ENCODE measurements at regions not wholly inside any gene's neighbourhood (a gene's known extent, or its start where the extent isn't known, plus 50 kb on each side); places are given as distances from the start of the nearest gene placed in this dataset.

- no peak for DNase-seq
- Histone ChIP-seq H3K4me3 (no peak overlapping the region), H3K27me3 (no peaks in the 10 kb centered on the region), H3K27ac (no peak overlapping the region), H3K4me1 (ENCODE audit: insufficient read depth) (no peaks in the 10 kb centered on the region), H3K9me3 (no peaks in the 10 kb centered on the region), H3K36me3 (no peaks in the 10 kb centered on the region)
- TF ChIP-seq EP300 (IDR thresholded peaks at IDR 0.05) (no peak), CTCF (IDR thresholded peaks at IDR 0.05) (no peak), POLR2A (IDR thresholded peaks at IDR 0.05) (no peak)
- 47 to 64% (median 54%) methylated on average over 2 of the region's 2 CpGs for WGBS, 3 donors
- intact Hi-C loops (cut with DNase I) = no loop called here
Observed at GRCh38 chr3:168870892-168871291, 775.2 kb upstream of the GOLIM4 start.

- Histone ChIP-seq H3K27ac (no peak overlapping the region), H3K9me3 (no peaks in the 10 kb centered on the region), H3K27me3 (no peaks in the 10 kb centered on the region), H3K4me3 (no peak overlapping the region), H3K4me1 (ENCODE audit: insufficient read depth) (no peaks in the 10 kb centered on the region), H3K36me3 (no peaks in the 10 kb centered on the region)
- no peak for TF ChIP-seq POLR2A (IDR thresholded peaks at IDR 0.05)
- 0% methylated on average over 1 of the region's 1 CpG for WGBS, 3 donors
- DNase-seq = no peak
- intact Hi-C loops (cut with DNase I) = no loop called here
Observed at GRCh38 chr3:168865022-168865551, 769.4 kb upstream of the GOLIM4 start.

DNA sequence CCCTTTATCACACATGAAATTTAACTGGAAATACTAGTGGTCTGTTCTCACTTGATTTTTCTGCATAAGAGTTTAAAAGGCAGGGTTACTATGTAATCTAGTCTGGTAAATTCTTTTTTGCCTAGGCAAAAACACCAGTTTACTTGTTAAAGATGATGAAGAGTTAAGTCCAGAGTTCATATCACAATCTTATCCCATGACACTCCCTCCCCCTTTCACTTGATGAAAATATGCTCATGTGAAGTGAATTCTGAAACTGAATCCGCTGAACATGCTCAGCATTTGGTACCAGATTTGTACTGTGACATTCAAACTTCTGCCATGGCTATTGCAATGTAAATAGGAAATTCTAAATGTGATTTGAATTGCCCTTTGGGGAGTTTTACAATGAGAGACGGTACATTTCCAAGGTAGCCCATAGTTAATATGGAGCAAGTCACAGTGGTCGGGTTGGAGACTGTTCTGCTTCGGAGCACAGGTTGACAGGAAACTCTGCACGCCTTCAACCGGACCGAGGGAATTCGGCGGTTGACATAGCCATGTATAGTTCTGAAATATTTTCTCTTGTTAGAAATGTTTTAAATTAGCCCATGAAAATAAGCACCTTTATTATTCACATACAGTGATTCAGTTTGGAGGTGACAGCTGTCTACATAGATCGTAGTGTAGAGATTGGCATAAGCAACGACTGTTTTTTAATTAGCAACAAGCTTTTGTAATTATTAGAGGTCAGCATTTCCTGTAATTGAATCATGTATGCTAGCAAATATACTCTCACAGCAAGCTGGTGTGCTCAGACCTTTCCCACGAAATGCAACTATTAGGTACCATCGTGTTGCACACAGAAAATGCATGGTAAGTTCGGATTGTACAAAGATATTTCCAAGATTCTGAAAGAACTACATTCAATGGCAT lies 768.6 kb upstream of the GOLIM4 start:
- TF ChIP-seq EP300 (IDR thresholded peaks at IDR 0.05) (no peak), CTCF (IDR thresholded peaks at IDR 0.05) (no peak), POLR2A (IDR thresholded peaks at IDR 0.05) (no peak)
- Histone ChIP-seq H3K4me3 (no peak overlapping the region), H3K27me3 (no peaks in the 10 kb centered on the region), H3K36me3 (no peaks in the 10 kb centered on the region), H3K27ac (no peak overlapping the region), H3K4me1 (ENCODE audit: insufficient read depth) (no peaks in the 10 kb centered on the region), H3K9me3 (no peaks in the 10 kb centered on the region)
- WGBS, 3 donors = 66 to 74% (median 66%) methylated on average over 14 of the region's 14 CpGs
- no peak for DNase-seq
- intact Hi-C loops (cut with DNase I) = no loop called here

GRCh38 chr3:168863561-168863960 lies 767.8 kb upstream of the GOLIM4 start:
- WGBS, 3 donors = 66 to 73% (median 73%) methylated on average over 2 of the region's 2 CpGs
- TF ChIP-seq CTCF (IDR thresholded peaks at IDR 0.05) = no peak
- no peak for TF ChIP-seq POLR2A (IDR thresholded peaks at IDR 0.05)
- TF ChIP-seq EP300 (IDR thresholded peaks at IDR 0.05) = no peak
- Histone ChIP-seq H3K9me3 (no peaks in the 10 kb centered on the region), H3K36me3 (no peaks in the 10 kb centered on the region), H3K27me3 (no peaks in the 10 kb centered on the region), H3K27ac (no peak overlapping the region), H3K4me3 (no peak overlapping the region), H3K4me1 (ENCODE audit: insufficient read depth) (no peaks in the 10 kb centered on the region)
- intact Hi-C loops (cut with DNase I) = no loop called here
- DNase-seq = no peak

DNA sequence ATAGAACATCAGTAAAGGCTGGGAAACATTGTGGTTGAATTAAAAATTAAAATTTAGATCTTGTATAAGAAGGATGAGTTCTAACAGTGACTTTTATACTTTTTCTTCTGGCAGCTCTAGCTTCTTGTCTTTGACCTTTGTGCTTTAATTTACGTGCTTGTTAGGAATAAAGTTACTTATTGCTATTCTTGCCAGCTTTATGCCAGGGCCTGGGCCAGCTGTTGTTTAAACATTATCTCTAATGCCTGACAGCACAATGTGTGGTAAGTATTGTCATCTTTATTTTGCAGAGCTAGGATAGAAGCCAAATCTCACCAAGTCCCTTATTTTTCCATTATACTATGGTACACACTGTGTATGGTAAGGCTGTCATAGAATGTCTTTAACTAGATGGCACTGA lies 766.7 kb upstream of the GOLIM4 start:
- no peaks in the 10 kb centered on the region for H3K9me3 ChIP-seq
- 32 to 35% (median 34%) methylated on average over 1 of the region's 1 CpG for WGBS, 3 donors
- no peaks in the 10 kb centered on the region for H3K4me1 ChIP-seq (ENCODE audit: insufficient read depth)
- no peaks in the 10 kb centered on the region for H3K27me3 ChIP-seq
- no peaks in the 10 kb centered on the region for H3K36me3 ChIP-seq
- intact Hi-C loops (cut with DNase I) = no loop called here
- DNase-seq = no peak
- H3K4me3 ChIP-seq = no peak overlapping the region
- no peak overlapping the region for H3K27ac ChIP-seq
- TF ChIP-seq CTCF (IDR thresholded peaks at IDR 0.05) (no peak), EP300 (IDR thresholded peaks at IDR 0.05) (no peak), POLR2A (IDR thresholded peaks at IDR 0.05) (no peak)

Measured in ovary (tissue), 7 donors.